ENCODE measurements at regions not wholly inside any gene's neighbourhood (a gene's known extent, or its start where the extent isn't known, plus 50 kb on each side); places are given as distances from the start of the nearest gene placed in this dataset.

- no peak for TF ChIP-seq EZH2 (IDR thresholded peaks at IDR 0.05; ENCODE audit: borderline replicate concordance, low read depth, low read length, severe bottlenecking)
- TF ChIP-seq CTCF (IDR thresholded peaks at IDR 0.05; ENCODE audit: borderline replicate concordance, extremely low read depth, low read length, poor library complexity, severe bottlenecking) = no peak
Observed at GRCh38 chr1:4002061-4002521, 102.0 kb upstream of the C1orf174 start.

Data from DND-41 (cell line).